NB4 (cell line): ENCODE measurements at regions not wholly inside any gene's neighbourhood (a gene's known extent, or its start where the extent isn't known, plus 50 kb on each side); places are given as distances from the start of the nearest gene placed in this dataset.

ENCODE experiments used
- MAX ChIP-seq: IDR thresholded peaks from 2 replicates; pipeline ENCODE4 v1.6.1; 2011; ENCODE audit warnings: low read depth, low read length
- POLR2A ChIP-seq: IDR thresholded peaks from 2 replicates; pipeline ENCODE4 v1.6.1; 2011; ENCODE audit warnings: mild to moderate bottlenecking; ENCODE audit not compliant: insufficient read length; ENCODE audit errors: extremely low read depth
- TF ChIP-seq, protein P1 (sequence below): IDR thresholded peaks from one replicate; pipeline ENCODE4 v1.5.1; 2012; ENCODE audit warnings: low read depth, low read length

- TF ChIP-seq, protein P1, sequence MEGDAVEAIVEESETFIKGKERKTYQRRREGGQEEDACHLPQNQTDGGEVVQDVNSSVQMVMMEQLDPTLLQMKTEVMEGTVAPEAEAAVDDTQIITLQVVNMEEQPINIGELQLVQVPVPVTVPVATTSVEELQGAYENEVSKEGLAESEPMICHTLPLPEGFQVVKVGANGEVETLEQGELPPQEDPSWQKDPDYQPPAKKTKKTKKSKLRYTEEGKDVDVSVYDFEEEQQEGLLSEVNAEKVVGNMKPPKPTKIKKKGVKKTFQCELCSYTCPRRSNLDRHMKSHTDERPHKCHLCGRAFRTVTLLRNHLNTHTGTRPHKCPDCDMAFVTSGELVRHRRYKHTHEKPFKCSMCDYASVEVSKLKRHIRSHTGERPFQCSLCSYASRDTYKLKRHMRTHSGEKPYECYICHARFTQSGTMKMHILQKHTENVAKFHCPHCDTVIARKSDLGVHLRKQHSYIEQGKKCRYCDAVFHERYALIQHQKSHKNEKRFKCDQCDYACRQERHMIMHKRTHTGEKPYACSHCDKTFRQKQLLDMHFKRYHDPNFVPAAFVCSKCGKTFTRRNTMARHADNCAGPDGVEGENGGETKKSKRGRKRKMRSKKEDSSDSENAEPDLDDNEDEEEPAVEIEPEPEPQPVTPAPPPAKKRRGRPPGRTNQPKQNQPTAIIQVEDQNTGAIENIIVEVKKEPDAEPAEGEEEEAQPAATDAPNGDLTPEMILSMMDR, result no peak
- TF ChIP-seq POLR2A, result no peak
- no peak for TF ChIP-seq MAX
Observed at GRCh38 chr4:97105347-97106099, 1037.8 kb downstream of the STPG2 start.
